ENCODE measurements at regions not wholly inside any gene's neighbourhood (a gene's known extent, or its start where the extent isn't known, plus 50 kb on each side); places are given as distances from the start of the nearest gene placed in this dataset.
"Not testable (repeated sequence)": the region's sequence is repeated elsewhere in the genome, so short reads cannot be mapped to it uniquely, and the experiment has no call there.

DNA sequence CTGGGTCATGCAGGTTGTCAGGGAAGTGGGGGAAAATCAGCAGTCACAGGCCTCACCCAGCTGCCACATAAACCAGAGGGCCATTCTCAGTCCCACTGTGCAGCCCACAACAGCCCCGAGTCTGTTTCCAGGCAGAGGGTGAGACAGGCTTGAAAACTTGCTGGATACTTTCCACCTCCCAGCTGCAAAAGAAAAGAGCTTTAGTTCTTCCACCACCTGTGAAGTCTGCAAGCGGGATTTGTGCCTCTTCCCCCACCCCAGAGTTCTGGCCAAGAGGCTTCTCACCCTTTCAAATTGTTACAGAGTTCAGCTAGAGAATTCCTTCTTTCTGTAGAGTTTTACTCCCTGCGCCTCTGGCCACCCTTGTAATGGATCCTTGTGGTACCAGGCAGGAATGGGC, 115.5 kb upstream of the ZDHHC15 start:
- Histone ChIP-seq H3K9me3 (ENCODE audit: control insufficient read depth, low read length) (no peaks in the 10 kb centered on the region), H2AFZ (no peak overlapping the region), H3K4me1 (no peaks in the 10 kb centered on the region), H3K4me3 (ENCODE audit: low read depth, low read length) (no peak overlapping the region), H3K79me2 (no peaks in the 10 kb centered on the region), H3K4me2 (ENCODE audit: low read length) (no peak overlapping the region), H3K36me3 (ENCODE audit: control insufficient read depth, insufficient read depth, low read length) (no peaks in the 10 kb centered on the region), H3K27ac (no peak overlapping the region), H3K9ac (no peak overlapping the region), H3K27me3 (ENCODE audit: control insufficient read depth, insufficient read depth, low read length) (no peaks in the 10 kb centered on the region)
- TF ChIP-seq, protein P1, sequence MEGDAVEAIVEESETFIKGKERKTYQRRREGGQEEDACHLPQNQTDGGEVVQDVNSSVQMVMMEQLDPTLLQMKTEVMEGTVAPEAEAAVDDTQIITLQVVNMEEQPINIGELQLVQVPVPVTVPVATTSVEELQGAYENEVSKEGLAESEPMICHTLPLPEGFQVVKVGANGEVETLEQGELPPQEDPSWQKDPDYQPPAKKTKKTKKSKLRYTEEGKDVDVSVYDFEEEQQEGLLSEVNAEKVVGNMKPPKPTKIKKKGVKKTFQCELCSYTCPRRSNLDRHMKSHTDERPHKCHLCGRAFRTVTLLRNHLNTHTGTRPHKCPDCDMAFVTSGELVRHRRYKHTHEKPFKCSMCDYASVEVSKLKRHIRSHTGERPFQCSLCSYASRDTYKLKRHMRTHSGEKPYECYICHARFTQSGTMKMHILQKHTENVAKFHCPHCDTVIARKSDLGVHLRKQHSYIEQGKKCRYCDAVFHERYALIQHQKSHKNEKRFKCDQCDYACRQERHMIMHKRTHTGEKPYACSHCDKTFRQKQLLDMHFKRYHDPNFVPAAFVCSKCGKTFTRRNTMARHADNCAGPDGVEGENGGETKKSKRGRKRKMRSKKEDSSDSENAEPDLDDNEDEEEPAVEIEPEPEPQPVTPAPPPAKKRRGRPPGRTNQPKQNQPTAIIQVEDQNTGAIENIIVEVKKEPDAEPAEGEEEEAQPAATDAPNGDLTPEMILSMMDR (IDR thresholded peaks at IDR 0.05): no peak

DNA sequence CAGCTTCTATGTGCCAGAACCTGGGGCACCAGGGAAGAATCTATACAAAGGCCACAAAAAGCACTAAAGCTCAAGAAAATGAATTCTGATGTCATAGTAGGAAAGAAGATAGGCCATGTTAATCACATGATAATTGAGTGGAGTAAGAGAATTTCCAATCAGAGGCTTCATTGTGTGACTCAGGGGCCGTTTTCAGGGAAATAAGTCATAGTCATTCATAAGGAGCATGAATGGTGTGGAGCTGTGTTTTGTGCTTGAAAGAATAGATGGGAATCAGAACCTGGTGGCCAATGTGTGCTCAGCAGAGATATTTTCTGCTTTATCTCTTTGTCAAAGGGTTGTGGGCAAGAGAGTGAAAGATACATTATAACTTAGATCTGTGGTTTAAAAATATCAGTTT, 102.4 kb upstream of the ZDHHC15 start:
- Histone ChIP-seq H2AFZ (no peak overlapping the region), H3K27ac (no peak overlapping the region), H3K4me2 (ENCODE audit: low read length) (no peak overlapping the region), H3K79me2 (no peaks in the 10 kb centered on the region), H3K4me3 (ENCODE audit: low read depth, low read length) (no peak overlapping the region), H3K9me3 (ENCODE audit: control insufficient read depth, low read length) (no peaks in the 10 kb centered on the region), H3K36me3 (ENCODE audit: control insufficient read depth, insufficient read depth, low read length) (no peaks in the 10 kb centered on the region), H3K9ac (no peak overlapping the region), H3K27me3 (ENCODE audit: control insufficient read depth, insufficient read depth, low read length) (no peaks in the 10 kb centered on the region), H3K4me1 (no peaks in the 10 kb centered on the region)
- TF ChIP-seq, protein P1 (IDR thresholded peaks at IDR 0.05): no peak

DNA sequence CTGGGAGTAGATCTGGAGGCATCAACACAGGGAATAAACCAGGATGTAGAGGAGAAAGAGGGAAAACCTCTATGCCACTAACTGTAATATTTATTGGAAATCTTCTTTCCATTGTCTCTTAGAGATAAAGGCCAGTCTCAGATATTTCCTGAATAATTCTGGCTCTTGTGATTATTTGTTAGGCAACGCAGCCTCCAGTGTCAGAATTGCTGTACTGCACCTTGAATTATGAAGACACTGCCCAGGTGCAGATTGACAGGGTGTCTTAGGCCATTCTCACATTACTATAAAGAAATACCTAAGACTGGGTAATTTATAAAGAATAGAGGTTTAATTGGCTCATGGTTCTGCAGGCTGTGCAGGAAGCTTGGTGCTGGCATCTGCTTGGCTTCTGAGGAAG, 100.7 kb upstream of the ZDHHC15 start:
- TF ChIP-seq, protein P1 (IDR thresholded peaks at IDR 0.05): no peak
- H3K9me3 ChIP-seq (ENCODE audit: control insufficient read depth, low read length): no peaks in the 10 kb centered on the region
- H3K4me3 ChIP-seq (ENCODE audit: low read depth, low read length): no peak overlapping the region
- no peaks in the 10 kb centered on the region for H3K36me3 ChIP-seq (ENCODE audit: control insufficient read depth, insufficient read depth, low read length)
- H2AFZ ChIP-seq: no peak overlapping the region
- H3K27me3 ChIP-seq (ENCODE audit: control insufficient read depth, insufficient read depth, low read length): no peaks in the 10 kb centered on the region
- no peaks in the 10 kb centered on the region for H3K79me2 ChIP-seq
- H3K27ac ChIP-seq: no peak overlapping the region
- H3K9ac ChIP-seq: no peak overlapping the region
- no peaks in the 10 kb centered on the region for H3K4me1 ChIP-seq
- H3K4me2 ChIP-seq (ENCODE audit: low read length): no peak overlapping the region

DNA sequence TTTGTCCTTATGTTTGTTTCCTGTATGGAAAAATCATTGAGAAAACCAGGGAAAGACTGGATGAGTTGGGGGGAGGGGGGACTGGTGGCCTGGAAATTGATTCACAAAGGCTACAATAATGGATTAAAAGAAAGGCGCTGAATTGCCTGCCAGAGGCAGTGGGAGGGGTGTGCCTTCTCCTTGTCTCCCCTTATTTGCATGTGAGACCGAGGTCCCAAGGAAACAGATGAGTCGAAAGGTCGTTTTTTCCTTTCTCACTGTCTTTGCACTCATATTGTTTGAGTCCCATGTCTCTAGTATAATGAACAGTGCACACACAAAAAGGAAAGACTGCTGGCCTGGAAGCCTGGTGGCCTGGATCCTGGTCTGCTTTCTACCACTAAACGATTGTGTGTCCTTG, 86.6 kb upstream of the ZDHHC15 start:
- Histone ChIP-seq H3K4me3 (ENCODE audit: low read depth, low read length) (no peak overlapping the region), H2AFZ (no peak overlapping the region), H3K36me3 (ENCODE audit: control insufficient read depth, insufficient read depth, low read length) (no peaks in the 10 kb centered on the region), H3K4me2 (ENCODE audit: low read length) (no peak overlapping the region), H3K79me2 (no peaks in the 10 kb centered on the region), H3K9me3 (ENCODE audit: control insufficient read depth, low read length) (no peaks in the 10 kb centered on the region), H3K9ac (no peak overlapping the region), H3K27me3 (ENCODE audit: control insufficient read depth, insufficient read depth, low read length) (no peaks in the 10 kb centered on the region), H3K4me1 (no peaks in the 10 kb centered on the region), H3K27ac (no peak overlapping the region)
- TF ChIP-seq, protein P1 (IDR thresholded peaks at IDR 0.05): no peak

DNA sequence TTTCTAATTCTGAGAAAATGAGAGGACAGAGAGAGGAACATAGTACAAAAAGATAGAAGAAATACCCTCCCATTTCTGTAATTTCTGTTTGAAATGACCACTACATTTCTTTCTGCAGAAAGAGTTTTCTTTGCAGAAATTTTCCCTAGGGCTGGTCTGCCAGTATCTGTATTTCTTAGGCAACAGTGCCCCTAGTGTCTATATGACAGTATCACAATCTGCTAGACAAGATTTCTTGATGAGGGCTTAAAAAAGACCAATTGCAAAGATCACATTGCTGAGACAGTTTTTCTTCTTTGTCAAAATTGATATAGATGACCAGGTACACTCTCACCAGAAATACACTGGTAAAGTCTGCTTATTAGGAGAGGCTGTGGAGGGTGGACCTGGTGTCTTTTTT, 81.0 kb upstream of the ZDHHC15 start:
- TF ChIP-seq, protein P1 (IDR thresholded peaks at IDR 0.05): peak; percentile 46
- H3K79me2 ChIP-seq: no peaks in the 10 kb centered on the region
- no peak overlapping the region for H3K4me2 ChIP-seq (ENCODE audit: low read length)
- H3K4me1 ChIP-seq: no peaks in the 10 kb centered on the region
- H3K4me3 ChIP-seq (ENCODE audit: low read depth, low read length): no peak overlapping the region
- H2AFZ ChIP-seq: no peak overlapping the region
- H3K27me3 ChIP-seq (ENCODE audit: control insufficient read depth, insufficient read depth, low read length): no peaks in the 10 kb centered on the region
- no peak overlapping the region for H3K27ac ChIP-seq
- no peak overlapping the region for H3K9ac ChIP-seq
- H3K9me3 ChIP-seq (ENCODE audit: control insufficient read depth, low read length): no peaks in the 10 kb centered on the region
- no peaks in the 10 kb centered on the region for H3K36me3 ChIP-seq (ENCODE audit: control insufficient read depth, insufficient read depth, low read length)

DNA sequence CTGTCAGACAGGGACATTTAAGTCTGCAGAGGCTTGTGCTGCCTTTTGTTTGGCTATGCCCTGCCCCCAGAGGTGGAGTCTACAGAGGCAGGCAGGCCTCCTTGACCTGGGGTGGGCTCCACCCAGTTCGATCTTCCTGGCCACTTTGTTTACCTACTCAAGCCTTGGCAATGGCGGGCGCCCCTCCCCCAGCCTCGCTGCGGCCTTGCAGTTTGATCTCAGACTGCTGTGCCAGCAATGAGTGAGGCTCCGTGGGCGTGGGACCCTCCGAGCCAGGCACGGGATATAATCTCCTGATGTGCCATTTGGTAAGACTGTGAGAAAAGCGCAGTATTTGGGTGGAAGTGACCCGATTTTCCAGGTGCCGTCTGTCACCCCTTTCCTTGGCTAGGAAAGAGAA, 79.2 kb upstream of the ZDHHC15 start:
- H3K4me2 ChIP-seq (ENCODE audit: low read length); H3K9me3 ChIP-seq (ENCODE audit: control insufficient read depth, low read length); H3K4me3 ChIP-seq (ENCODE audit: low read depth, low read length); H2AFZ ChIP-seq; H3K9ac ChIP-seq; H3K27me3 ChIP-seq (ENCODE audit: control insufficient read depth, insufficient read depth, low read length); H3K79me2 ChIP-seq; H3K36me3 ChIP-seq (ENCODE audit: control insufficient read depth, insufficient read depth, low read length); H3K27ac ChIP-seq; H3K4me1 ChIP-seq: not testable (repeated sequence)

All from parathyroid adenoma (tissue), 2 donors.